B cell (primary cell): ENCODE measurements at regions not wholly inside any gene's neighbourhood (a gene's known extent, or its start where the extent isn't known, plus 50 kb on each side); places are given as distances from the start of the nearest gene placed in this dataset.

ENCODE experiments used
- EZH2 ChIP-seq: IDR thresholded peaks from 2 replicates; pipeline ENCODE4 v1.6.1; 2012; ENCODE audit warnings: borderline replicate concordance, low read depth, mild to moderate bottlenecking, moderate library complexity, low read length; ENCODE audit not compliant: insufficient read depth, poor library complexity, severe bottlenecking
- TF ChIP-seq, protein P1 (sequence below): fragments of 200-600 bp; IDR thresholded peaks from one replicate; pipeline ENCODE4 v1.8.0; 2022; ENCODE audit warnings: antibody characterized with exemption, mild to moderate bottlenecking

DNA sequence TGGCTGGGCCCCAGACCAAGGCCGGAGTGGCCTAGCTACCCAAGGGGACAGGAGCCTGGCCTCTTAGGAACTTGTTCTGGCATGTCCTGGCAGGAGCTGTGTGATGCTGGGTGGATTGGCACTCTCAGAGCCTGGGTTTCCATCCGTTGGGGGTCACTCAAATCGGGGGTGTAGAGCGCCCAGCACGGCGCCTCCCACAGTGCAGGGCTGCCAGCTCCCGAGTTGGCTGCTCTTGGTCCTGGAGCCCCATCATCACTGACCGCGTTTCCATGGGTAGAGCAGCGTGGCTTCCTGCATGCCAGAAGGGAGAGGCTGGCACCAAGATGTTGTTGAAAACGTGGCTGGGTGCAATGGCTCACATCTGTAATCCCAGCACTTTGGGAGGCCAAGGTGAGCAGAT lies 70.3 kb downstream of the UNCX start:
- TF ChIP-seq, protein P1, sequence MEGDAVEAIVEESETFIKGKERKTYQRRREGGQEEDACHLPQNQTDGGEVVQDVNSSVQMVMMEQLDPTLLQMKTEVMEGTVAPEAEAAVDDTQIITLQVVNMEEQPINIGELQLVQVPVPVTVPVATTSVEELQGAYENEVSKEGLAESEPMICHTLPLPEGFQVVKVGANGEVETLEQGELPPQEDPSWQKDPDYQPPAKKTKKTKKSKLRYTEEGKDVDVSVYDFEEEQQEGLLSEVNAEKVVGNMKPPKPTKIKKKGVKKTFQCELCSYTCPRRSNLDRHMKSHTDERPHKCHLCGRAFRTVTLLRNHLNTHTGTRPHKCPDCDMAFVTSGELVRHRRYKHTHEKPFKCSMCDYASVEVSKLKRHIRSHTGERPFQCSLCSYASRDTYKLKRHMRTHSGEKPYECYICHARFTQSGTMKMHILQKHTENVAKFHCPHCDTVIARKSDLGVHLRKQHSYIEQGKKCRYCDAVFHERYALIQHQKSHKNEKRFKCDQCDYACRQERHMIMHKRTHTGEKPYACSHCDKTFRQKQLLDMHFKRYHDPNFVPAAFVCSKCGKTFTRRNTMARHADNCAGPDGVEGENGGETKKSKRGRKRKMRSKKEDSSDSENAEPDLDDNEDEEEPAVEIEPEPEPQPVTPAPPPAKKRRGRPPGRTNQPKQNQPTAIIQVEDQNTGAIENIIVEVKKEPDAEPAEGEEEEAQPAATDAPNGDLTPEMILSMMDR, result no peak
- TF ChIP-seq EZH2, result no peak
